T-helper 1 cell treated with Interleukin-12 subunit alpha and Interleukin-12 subunit beta and Interleukin-4 antibody, amounts not matched to agents 30 ng/mL and 1 ng/mL, for 36 hours (primary cell): ENCODE measurements at regions not wholly inside any gene's neighbourhood (a gene's known extent, or its start where the extent isn't known, plus 50 kb on each side); places are given as distances from the start of the nearest gene placed in this dataset.
"Not testable (repeated sequence)": the region's sequence is repeated elsewhere in the genome, so short reads cannot be mapped to it uniquely, and the experiment has no call there.

Source experiments
- intact Hi-C: fragments of 100-400 bp; cut with micrococcal nuclease; formaldehyde crosslinking; loops from one replicate; pipeline ENCODE4 v1.15.1; 2024

- intact Hi-C loops = no loop called here
Observed at GRCh38 chr7:46127814-46128213, 206.7 kb upstream of the IGFBP3 start.

DNA sequence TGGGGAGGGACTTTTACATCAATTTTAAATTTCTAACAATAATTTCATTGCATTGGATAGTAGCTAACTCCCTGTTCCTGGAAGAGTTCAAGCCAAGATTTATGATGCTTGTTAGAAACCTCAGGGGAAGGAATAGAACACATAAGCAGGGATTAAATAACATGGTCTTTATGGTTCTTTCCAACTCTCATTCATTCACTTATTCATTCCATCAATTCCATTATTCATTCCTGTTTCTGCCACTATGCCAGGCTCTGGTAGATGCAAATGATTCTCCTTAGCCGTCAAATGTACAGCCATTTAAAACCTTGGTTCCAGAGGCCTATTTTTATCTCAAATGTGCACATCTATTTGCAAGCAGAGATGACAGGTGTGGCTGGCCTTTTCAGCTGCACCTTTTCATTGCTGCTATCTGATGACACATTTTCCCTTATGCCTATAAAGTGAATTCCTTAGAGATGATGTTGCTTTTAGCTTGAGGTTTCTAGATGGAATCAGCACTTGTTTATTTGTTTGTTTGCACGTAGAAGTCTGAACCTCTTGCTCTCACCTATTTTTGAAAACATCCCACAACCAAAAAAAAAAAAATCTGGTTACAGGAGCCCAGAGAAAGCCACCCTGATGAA is 205.7 kb upstream of the IGFBP3 start:
- intact Hi-C loops = no loop called here

GRCh38 chr7:46123756-46124343 is 202.8 kb upstream of the IGFBP3 start:
- intact Hi-C loops = no loop called here

GRCh38 chr7:46115410-46115809 is 194.3 kb upstream of the IGFBP3 start:
- intact Hi-C loops = no loop called here

DNA sequence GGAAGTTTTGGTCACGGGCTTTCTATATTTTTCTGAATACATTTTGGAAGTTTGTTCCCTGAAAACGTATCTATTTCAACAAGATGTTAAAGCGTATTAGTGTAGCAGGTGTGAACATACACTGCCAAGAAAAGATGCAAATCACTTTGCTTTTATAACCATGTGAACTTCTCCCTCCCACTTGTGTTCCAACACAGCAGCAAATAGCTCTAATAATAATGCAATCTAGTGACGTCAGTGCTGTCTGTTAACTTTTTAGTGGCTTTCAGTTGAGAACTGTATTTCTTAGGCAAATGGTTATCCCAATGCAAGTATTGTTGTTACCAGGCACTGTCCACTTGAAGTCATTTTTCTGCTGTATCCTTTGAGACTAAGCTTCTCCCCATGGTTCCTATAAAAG is 188.4 kb upstream of the IGFBP3 start:
- intact Hi-C loops = no loop called here

GRCh38 chr7:46108272-46108671 is 187.2 kb upstream of the IGFBP3 start:
- intact Hi-C loops = no loop called here

GRCh38 chr7:46107610-46108217 is 186.6 kb upstream of the IGFBP3 start:
- intact Hi-C loops = no loop called here

- intact Hi-C loops = no loop called here
Observed at GRCh38 chr7:46100521-46100920, 179.4 kb upstream of the IGFBP3 start.

- intact Hi-C loops = no loop called here
Observed at GRCh38 chr7:46099076-46099475, 178.0 kb upstream of the IGFBP3 start.

GRCh38 chr7:46091071-46091470 is 170.0 kb upstream of the IGFBP3 start:
- intact Hi-C loops = no loop called here

DNA sequence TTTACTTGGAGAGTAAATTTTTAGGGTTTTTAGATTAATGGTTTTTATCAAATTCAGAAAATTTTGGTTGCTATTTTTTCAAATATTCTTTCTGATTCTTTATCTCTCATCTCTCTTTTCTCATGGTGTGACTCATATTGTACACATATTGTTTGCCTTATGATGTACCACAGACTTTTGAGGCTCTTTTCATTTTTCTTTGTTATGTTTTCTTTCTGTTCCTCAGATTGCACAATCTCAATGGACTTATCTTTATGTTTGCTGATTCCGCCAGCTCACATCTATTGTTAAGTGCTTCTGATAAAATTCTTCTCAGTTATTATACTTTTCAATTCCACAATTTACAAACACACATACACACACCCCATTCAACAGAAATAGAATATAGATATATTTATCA is 168.2 kb upstream of the IGFBP3 start:
- intact Hi-C loops = no loop called here

GRCh38 chr7:46088486-46088885 is 167.4 kb upstream of the IGFBP3 start:
- intact Hi-C loops = not testable (repeated sequence)

DNA sequence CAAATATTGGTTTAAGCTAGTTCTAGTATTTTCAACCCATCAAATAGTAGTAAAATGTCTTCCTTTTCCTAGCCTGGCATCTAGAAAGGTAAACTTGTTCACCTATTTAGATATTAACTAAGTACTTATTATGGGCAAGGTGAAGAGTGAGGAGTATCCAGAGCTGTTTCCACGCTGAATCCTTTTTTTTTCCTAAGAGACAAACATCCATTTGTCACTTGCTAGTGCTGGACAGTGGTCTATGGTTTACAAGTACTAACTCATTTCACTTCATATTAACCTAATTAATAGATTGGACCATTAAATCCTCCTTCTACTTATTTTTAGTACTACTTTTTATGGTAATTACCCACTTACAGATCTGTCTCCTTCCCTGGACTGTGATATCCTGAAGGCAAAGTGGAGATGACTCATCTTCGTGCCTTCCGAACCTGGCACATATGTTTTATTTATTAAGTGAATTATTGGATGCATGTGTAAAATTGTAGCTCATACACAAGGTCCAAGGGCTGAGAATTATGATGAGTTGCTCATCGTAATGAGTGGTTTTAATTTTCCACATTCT is 159.6 kb upstream of the IGFBP3 start:
- intact Hi-C loops = no loop called here

DNA sequence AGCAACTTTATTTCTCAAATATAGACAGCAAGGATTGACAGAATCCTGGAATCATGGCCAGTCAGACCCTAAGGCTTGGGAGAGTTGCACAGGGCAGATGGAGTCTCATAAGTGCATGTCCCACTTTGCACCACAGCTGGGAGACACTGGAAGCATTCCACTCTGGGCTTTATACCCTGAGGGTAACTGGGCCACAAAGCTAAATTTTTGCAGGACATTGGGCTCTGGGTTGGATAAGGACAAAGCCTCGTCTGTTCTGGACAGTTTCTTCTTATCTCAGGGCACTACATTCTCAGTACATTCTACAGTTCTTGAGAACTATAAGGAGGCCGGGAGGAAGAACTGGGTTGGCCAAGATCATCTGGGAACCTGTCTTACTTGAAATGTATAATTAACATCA is 158.3 kb upstream of the IGFBP3 start:
- intact Hi-C loops = no loop called here

DNA sequence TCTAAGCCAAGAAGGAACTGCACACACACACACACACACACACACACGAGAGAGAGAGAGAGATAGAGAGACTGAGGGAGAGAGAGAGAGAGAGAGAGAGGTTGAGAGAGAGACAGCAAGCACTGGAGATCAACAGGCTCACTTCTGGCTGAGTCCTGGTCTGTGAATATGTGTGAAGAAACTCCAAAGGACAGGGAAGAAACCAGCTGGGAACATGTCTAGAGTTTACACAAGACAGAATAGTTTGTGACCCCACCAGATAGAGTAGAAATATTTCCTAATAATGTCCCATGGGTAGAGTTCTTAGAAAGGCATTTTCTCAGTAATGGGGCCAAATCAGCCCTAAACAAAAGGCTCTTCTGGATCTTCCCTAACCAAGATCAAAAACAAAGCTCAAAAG is 155.5 kb upstream of the IGFBP3 start:
- intact Hi-C loops = no loop called here

DNA sequence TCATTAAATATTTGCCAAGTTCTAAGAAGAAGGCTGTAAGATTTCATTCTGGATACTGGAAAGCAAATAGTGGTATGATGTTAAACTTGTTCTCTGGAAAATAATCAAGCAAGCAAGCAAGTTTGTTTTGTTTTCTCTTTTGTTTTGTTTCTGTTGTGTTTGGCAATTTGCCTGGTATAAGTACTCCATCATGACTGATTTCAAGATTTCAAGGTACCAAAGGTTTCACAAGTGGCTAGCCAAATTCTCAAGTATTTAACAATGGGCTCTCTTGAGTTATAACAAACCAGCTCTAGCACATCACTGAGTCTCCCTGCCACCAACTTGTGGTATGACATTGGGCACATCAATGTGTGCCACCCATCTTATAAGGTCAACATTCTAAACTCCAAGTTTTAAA is 151.7 kb upstream of the IGFBP3 start:
- intact Hi-C loops = no loop called here

DNA sequence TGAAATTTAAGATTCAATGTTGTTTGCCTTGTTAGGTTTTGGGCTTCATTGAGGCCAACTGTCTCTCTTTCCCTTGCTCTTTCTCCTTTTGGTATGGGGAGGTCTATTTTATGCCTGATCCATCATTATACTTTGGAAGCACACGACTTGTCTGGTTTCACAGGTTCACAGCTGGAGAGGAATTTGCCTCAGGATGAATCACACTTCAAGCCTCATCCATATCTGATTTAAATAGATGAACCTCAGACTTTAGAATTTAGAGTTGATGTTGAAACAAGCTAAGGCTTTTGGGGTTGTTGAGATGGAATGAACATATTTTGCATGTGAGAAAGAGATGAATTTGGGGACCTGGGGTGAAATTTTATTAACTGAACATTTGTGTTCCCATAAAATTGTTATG is 150.5 kb upstream of the IGFBP3 start:
- intact Hi-C loops = no loop called here

DNA sequence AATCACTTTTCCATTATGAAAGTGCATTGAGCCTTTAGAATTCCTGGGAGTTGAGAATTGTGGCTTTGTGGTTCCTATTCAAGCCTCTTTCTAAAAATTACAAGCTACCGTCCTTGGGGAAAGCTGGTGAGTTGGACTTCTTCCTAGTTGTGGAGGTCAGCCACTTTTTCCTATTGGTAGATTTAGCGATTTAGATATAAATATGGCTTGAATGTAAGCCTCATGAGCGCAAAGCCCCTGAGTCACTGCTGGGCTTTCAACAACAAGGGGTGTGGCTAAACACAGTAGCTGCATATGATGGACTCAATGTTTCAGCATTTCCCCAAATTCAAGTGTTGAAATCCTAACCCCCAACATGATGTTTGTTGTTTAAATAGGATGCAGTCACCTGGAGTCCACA is 150.0 kb upstream of the IGFBP3 start:
- intact Hi-C loops = no loop called here

DNA sequence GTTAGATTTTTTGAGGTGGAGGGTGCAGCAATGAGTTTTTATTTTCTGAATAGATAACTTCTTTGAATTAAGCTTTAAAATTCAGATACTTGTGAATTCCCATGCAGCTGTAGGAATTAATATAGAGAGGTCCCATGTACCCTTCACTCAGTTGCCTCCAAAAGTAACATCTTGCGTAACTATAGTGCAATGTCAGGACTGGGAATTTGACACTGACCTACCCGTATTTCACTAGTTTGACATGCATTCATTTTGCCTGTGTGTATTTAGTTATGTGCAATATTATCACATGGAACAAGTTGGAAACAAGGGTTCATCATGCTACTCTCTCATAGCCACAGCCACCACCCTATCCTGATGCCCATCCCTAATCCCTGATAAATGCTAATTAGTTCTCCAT is 147.1 kb upstream of the IGFBP3 start:
- intact Hi-C loops = no loop called here

GRCh38 chr7:46059308-46060020 is 138.4 kb upstream of the IGFBP3 start:
- intact Hi-C loops = no loop called here

GRCh38 chr7:46058086-46058823 is 137.2 kb upstream of the IGFBP3 start:
- intact Hi-C loops = no loop called here

- intact Hi-C loops = no loop called here
Observed at GRCh38 chr7:46054915-46055314, 133.8 kb upstream of the IGFBP3 start.
